AG10803 (cell line): ENCODE measurements at regions not wholly inside any gene's neighbourhood (a gene's known extent, or its start where the extent isn't known, plus 50 kb on each side); places are given as distances from the start of the nearest gene placed in this dataset.
A peak's percentile ranks its signal among the peaks of the same experiment; 100 is the strongest.

Experiments
- DNase-seq: peaks from one replicate; pipeline ENCODE4 v3.0.0; 2010; ENCODE audit warnings: low read depth
- H3K4me3 ChIP-seq: 2 replicates; pipeline ENCODE4 v1.5.1; 2011; ENCODE audit warnings: mild to moderate bottlenecking, low read length, control low read depth
- TF ChIP-seq, protein P1 (sequence below): conservative IDR thresholded peaks from 2 replicates; pipeline ENCODE4 v1.5.1; 2011; ENCODE audit warnings: mild to moderate bottlenecking, low read length, control low read depth, inconsistent platforms

DNA sequence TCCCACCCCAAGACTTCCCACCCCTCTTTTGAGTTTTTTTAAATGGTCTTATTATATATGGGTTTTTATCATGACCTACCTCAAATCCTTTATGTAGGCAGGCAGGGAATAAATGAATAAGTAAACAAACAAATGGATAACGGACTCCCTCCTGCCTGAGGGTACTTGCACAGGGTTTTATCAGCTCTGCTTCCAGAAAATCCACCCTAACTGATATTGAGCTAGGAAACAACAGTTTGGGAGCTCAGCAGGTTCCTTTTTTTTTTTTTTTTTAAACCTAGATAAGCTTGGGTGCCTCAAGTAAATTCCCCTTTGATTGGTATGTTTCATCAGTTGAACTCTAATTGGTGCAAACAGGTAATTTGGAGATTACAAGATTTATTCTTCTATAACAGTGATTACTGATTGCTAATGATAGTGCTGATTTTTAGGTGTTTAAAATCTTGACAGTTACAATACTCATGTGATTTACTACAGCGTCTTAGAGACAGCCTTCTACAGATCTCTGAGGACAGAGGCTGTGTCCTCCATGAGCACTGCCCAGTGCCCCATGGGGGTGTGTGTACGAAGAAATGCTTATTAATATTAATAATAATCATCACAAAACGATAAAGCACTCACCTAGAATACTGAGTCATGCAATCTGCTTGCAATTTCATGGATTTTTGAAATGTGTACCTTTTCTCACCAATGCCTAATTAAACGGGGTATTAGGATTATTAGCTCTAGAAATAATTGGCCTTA lies 347.4 kb downstream of the RRAGC start:
- no peak overlapping the region for H3K4me3 ChIP-seq
- DNase-seq = no peak
- TF ChIP-seq, protein P1, sequence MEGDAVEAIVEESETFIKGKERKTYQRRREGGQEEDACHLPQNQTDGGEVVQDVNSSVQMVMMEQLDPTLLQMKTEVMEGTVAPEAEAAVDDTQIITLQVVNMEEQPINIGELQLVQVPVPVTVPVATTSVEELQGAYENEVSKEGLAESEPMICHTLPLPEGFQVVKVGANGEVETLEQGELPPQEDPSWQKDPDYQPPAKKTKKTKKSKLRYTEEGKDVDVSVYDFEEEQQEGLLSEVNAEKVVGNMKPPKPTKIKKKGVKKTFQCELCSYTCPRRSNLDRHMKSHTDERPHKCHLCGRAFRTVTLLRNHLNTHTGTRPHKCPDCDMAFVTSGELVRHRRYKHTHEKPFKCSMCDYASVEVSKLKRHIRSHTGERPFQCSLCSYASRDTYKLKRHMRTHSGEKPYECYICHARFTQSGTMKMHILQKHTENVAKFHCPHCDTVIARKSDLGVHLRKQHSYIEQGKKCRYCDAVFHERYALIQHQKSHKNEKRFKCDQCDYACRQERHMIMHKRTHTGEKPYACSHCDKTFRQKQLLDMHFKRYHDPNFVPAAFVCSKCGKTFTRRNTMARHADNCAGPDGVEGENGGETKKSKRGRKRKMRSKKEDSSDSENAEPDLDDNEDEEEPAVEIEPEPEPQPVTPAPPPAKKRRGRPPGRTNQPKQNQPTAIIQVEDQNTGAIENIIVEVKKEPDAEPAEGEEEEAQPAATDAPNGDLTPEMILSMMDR = no peak

DNA sequence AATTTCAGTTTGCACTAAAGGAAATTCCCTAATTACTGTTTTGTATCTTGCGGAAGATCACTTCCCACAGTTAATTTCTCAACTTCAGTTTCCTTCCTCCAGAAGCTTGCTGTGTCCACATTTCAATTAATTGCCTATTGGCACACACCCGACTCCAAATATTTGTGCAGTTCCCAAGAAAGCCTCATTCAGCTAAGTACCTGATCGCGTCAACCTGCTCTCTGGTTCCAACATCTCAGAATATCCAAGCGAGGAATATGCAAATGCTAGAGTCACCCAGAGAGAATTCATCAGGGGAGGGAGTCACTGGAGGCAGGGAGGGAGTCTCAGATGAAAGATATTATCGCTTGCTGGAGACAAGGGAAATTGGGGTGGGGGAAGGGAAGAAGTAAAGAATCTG lies 351.3 kb downstream of the RRAGC start:
- DNase-seq = no peak

GRCh38 chr1:38507563-38507962 lies 352.0 kb downstream of the RRAGC start:
- no peak overlapping the region for H3K4me3 ChIP-seq
- TF ChIP-seq, protein P1 = no peak
- no peak for DNase-seq

More for the DNA sequence above, 351.3 kb downstream of the RRAGC start:
- TF ChIP-seq, protein P1 = no peak
- no peak overlapping the region for H3K4me3 ChIP-seq

DNA sequence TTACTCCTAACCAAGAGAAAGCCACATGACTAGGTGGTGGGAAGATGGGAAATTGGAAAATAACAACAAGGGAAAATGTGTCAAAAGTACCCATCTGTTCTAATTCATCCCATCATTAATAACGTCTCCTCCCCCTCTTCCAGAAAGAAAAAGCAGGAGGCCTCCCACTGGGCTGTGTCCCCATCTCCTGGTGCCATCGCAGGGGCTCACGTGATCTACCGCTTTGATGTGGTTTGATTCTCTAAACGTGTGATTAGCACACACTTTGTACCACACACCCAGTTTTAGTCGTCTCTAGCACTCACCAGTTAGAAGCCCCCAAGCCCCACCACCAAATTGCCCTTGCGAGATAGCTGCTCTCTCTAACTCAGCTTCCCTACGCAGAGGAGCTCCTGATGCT lies 353.6 kb downstream of the RRAGC start:
- DNase-seq = no peak
- TF ChIP-seq, protein P1 = no peak
- no peak overlapping the region for H3K4me3 ChIP-seq

DNA sequence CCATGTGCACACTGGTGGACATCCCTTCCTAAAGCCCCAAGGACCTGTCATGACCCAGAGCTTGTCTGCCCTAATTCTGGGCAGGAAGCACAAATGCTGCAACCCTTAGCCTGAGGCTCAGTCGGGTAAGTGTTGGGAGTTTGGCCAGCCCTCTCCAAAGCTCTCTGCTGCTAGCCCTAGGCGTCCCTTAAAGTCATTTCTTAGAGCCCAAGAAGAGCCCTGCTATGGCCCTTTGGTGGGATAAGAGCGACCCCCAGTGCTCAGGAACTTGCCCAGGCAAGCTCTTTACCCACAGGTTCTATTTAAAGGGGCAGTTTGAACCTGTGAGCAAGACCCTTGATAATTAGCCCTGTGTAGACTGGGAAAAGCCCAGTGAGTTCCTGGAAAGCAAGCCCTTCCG lies 356.8 kb downstream of the RRAGC start:
- H3K4me3 ChIP-seq = no peak overlapping the region
- TF ChIP-seq, protein P1 = peak; percentile 8; the same call in 1 of the 2 replicates
- peak; percentile 2 for DNase-seq

DNA sequence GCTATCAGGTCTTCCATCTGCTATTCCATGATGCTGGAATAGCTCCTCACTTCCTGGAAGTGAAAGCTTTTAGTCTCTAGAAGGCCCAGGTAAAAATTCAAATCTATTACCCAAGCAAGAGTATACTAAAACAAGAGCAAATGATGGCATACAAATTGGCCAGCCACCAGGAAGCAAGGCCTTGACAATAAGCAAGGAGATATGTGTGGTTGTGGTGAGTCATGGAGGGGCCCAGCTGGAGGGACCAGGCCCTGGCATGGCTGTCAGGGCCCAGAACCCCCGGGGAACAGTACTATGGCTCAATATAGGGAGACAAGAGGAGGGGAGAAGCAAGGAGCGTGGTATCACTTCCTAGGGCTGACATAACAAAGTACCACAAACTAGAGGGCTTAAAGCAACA lies 358.7 kb downstream of the RRAGC start:
- no peak for DNase-seq
- H3K4me3 ChIP-seq = no peak overlapping the region
- TF ChIP-seq, protein P1 = no peak

DNA sequence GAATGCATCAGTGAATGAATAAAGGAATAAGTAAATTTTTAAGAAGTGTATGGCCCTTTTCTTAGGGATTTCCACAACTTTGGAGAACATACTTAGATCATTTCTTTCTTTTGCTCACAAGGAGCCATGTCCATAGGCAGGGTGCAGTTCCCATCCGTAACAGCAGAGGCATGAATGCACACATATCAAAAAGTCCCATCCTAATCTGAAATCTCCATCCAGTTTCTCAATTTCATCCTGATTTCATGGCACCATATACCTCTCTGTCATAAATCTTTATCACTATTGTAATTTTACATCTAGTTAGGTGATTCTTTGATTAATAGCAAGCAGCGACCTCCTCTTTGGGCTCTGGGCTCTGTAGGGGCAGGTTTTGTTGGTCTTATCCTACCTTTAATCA lies 359.2 kb downstream of the RRAGC start:
- H3K4me3 ChIP-seq = no peak overlapping the region
- DNase-seq = no peak
- TF ChIP-seq, protein P1 = peak; percentile 42
